Immature natural killer cell (primary cell): ENCODE measurements at regions not wholly inside any gene's neighbourhood (a gene's known extent, or its start where the extent isn't known, plus 50 kb on each side); places are given as distances from the start of the nearest gene placed in this dataset.

Experiments
- DNase-seq, 3 donors: peaks; one replicate each; pipeline ENCODE4 v3.0.0; 2022; ENCODE audit warnings: mixed read lengths in 1 of 3
- H3K27ac Mint-ChIP-seq, 6 donors: one replicate each; pipeline ENCODE4 v1.8.0; 2020; ENCODE audit warnings: mixed read lengths in 6 of 6, mild to moderate bottlenecking in 5 of 6, inconsistent platforms in 4 of 6, moderate library complexity in 3 of 6
- H3K27me3 Mint-ChIP-seq, 3 donors: one replicate each; pipeline ENCODE4 v1.8.0; 2020 to 2021; ENCODE audit warnings: low read depth in 3 of 3, mild to moderate bottlenecking in 3 of 3, mixed read lengths in 3 of 3, moderate library complexity in 3 of 3, inconsistent platforms in 1 of 3
- H3K36me3 Mint-ChIP-seq, 3 donors: one replicate each; pipeline ENCODE4 v1.8.0; 2020; ENCODE audit warnings: mixed read lengths in 3 of 3, inconsistent platforms in 2 of 3, mild to moderate bottlenecking in 2 of 3
- H3K4me1 Mint-ChIP-seq, 2 donors: one replicate each; pipeline ENCODE4 v1.8.0; 2020; ENCODE audit warnings: inconsistent platforms in 2 of 2, mild to moderate bottlenecking in 2 of 2, mixed read lengths in 2 of 2, moderate library complexity in 1 of 2
- H3K4me3 Mint-ChIP-seq, 5 donors: one replicate each; pipeline ENCODE4 v1.8.0; 2020; ENCODE audit warnings: mild to moderate bottlenecking in 5 of 5, mixed read lengths in 5 of 5, inconsistent platforms in 3 of 5, moderate library complexity in 3 of 5
- H3K9me3 Mint-ChIP-seq, 6 donors: one replicate each; pipeline ENCODE4 v1.8.0; 2020; ENCODE audit warnings: mild to moderate bottlenecking in 6 of 6, mixed read lengths in 6 of 6, inconsistent platforms in 4 of 6, moderate library complexity in 3 of 6

GRCh38 chr4:164531336-164531735 is 222.6 kb upstream of the SMIM31 start:
- no peaks in the 10 kb centered on the region for H3K4me1 Mint-ChIP-seq
- no peaks in the 10 kb centered on the region for H3K36me3 Mint-ChIP-seq

GRCh38 chr4:164536814-164537213 is 217.1 kb upstream of the SMIM31 start:
- no peak for DNase-seq
- Mint-ChIP-seq H3K27ac (no peak overlapping the region), H3K36me3 (no peaks in the 10 kb centered on the region), H3K27me3 (peaks cover 0 to 3% (median 2%) of the 10 kb centered on the region in 3 donors), H3K4me1 (no peaks in the 10 kb centered on the region), H3K4me3 (no peak overlapping the region), H3K9me3 (peaks cover 8 to 47% (median 19%) of the 10 kb centered on the region in 6 donors)

More at GRCh38 chr4:164531336-164531735, 222.6 kb upstream of the SMIM31 start:
- no peak overlapping the region for H3K4me3 Mint-ChIP-seq
- peaks cover 0 to 2% (median 0%) of the 10 kb centered on the region in 3 donors for H3K27me3 Mint-ChIP-seq
- H3K9me3 Mint-ChIP-seq: peaks cover 0 to 27% (median 10%) of the 10 kb centered on the region in 6 donors
- no peak overlapping the region for H3K27ac Mint-ChIP-seq
- DNase-seq: no peak

GRCh38 chr4:164538097-164538496 is 215.8 kb upstream of the SMIM31 start:
- Mint-ChIP-seq H3K9me3 (peaks cover 8 to 56% (median 21%) of the 10 kb centered on the region in 6 donors), H3K4me3 (no peak overlapping the region)

GRCh38 chr4:164540987-164541386 is 212.9 kb upstream of the SMIM31 start:
- H3K4me3 Mint-ChIP-seq: no peak overlapping the region
- no peak for DNase-seq
- H3K36me3 Mint-ChIP-seq: no peaks in the 10 kb centered on the region
- peaks cover 11 to 60% (median 17%) of the 10 kb centered on the region in 6 donors for H3K9me3 Mint-ChIP-seq
- no peaks in the 10 kb centered on the region for H3K4me1 Mint-ChIP-seq
- no peak overlapping the region for H3K27ac Mint-ChIP-seq
- peaks cover 0 to 3% (median 0%) of the 10 kb centered on the region in 3 donors for H3K27me3 Mint-ChIP-seq

More at GRCh38 chr4:164538097-164538496, 215.8 kb upstream of the SMIM31 start:
- Mint-ChIP-seq H3K36me3 (no peaks in the 10 kb centered on the region), H3K27ac (no peak overlapping the region), H3K4me1 (no peaks in the 10 kb centered on the region), H3K27me3 (peaks cover 0 to 3% (median 2%) of the 10 kb centered on the region in 3 donors)
- no peak for DNase-seq

- no peak for DNase-seq
- H3K36me3 Mint-ChIP-seq: no peaks in the 10 kb centered on the region
- H3K4me3 Mint-ChIP-seq: no peak overlapping the region
- peaks cover 0 to 1% (median 0%) of the 10 kb centered on the region in 3 donors for H3K27me3 Mint-ChIP-seq
- no peak overlapping the region for H3K27ac Mint-ChIP-seq
- H3K9me3 Mint-ChIP-seq: peaks cover 11 to 51% (median 18%) of the 10 kb centered on the region in 6 donors
- H3K4me1 Mint-ChIP-seq: no peaks in the 10 kb centered on the region
Measured at GRCh38 chr4:164542431-164542830, 211.5 kb upstream of the SMIM31 start.

- DNase-seq: no peak
- Mint-ChIP-seq H3K27me3 (peaks cover 0 to 1% (median 0%) of the 10 kb centered on the region in 3 donors), H3K9me3 (peaks cover 0 to 18% (median 7%) of the 10 kb centered on the region in 6 donors), H3K27ac (no peak overlapping the region), H3K4me3 (no peak overlapping the region), H3K36me3 (peaks cover 0 to 5% (median 0%) of the 10 kb centered on the region in 3 donors), H3K4me1 (no peaks in the 10 kb centered on the region)
Measured at GRCh38 chr4:164550989-164551712, 202.8 kb upstream of the SMIM31 start.

GRCh38 chr4:164551713-164552040 is 202.3 kb upstream of the SMIM31 start:
- H3K9me3 Mint-ChIP-seq: peaks cover 0 to 18% (median 4%) of the 10 kb centered on the region in 6 donors
- H3K36me3 Mint-ChIP-seq: peaks cover 0 to 5% (median 0%) of the 10 kb centered on the region in 3 donors
- no peaks in the 10 kb centered on the region for H3K4me1 Mint-ChIP-seq
- H3K27me3 Mint-ChIP-seq: no peaks in the 10 kb centered on the region
- DNase-seq: no peak
- no peak overlapping the region for H3K27ac Mint-ChIP-seq
- H3K4me3 Mint-ChIP-seq: no peak overlapping the region

GRCh38 chr4:164571593-164572390 is 182.1 kb upstream of the SMIM31 start:
- no peak for DNase-seq
- H3K4me1 Mint-ChIP-seq: no peaks in the 10 kb centered on the region
- H3K9me3 Mint-ChIP-seq: peaks cover 0 to 10% (median 5%) of the 10 kb centered on the region in 6 donors
- H3K27ac Mint-ChIP-seq: no peak overlapping the region
- H3K36me3 Mint-ChIP-seq: no peaks in the 10 kb centered on the region
- H3K4me3 Mint-ChIP-seq: no peak overlapping the region
- H3K27me3 Mint-ChIP-seq: peaks cover 0 to 2% (median 0%) of the 10 kb centered on the region in 3 donors

- H3K27ac Mint-ChIP-seq: no peak overlapping the region
- no peak for DNase-seq
- no peak overlapping the region for H3K4me3 Mint-ChIP-seq
- peaks cover 0 to 2% (median 0%) of the 10 kb centered on the region in 3 donors for H3K27me3 Mint-ChIP-seq
- H3K9me3 Mint-ChIP-seq: peaks cover 0 to 12% (median 4%) of the 10 kb centered on the region in 6 donors
- no peaks in the 10 kb centered on the region for H3K36me3 Mint-ChIP-seq
- H3K4me1 Mint-ChIP-seq: no peaks in the 10 kb centered on the region
Measured at GRCh38 chr4:164572877-164573279, 181.1 kb upstream of the SMIM31 start.

GRCh38 chr4:164575861-164576260 is 178.1 kb upstream of the SMIM31 start:
- Mint-ChIP-seq H3K36me3 (no peaks in the 10 kb centered on the region), H3K4me1 (no peaks in the 10 kb centered on the region), H3K27me3 (no peaks in the 10 kb centered on the region), H3K27ac (no peak overlapping the region), H3K4me3 (no peak overlapping the region), H3K9me3 (peaks cover 0 to 16% (median 5%) of the 10 kb centered on the region in 6 donors)
- no peak for DNase-seq

GRCh38 chr4:164579270-164579942 is 174.5 kb upstream of the SMIM31 start:
- Mint-ChIP-seq H3K4me3 (no peak overlapping the region), H3K27me3 (peaks cover 0 to 3% (median 0%) of the 10 kb centered on the region in 3 donors), H3K4me1 (no peaks in the 10 kb centered on the region), H3K9me3 (peaks cover 0 to 18% (median 8%) of the 10 kb centered on the region in 6 donors), H3K27ac (no peak overlapping the region), H3K36me3 (no peaks in the 10 kb centered on the region)
- DNase-seq: no peak

- Mint-ChIP-seq H3K27me3 (no peaks in the 10 kb centered on the region), H3K9me3 (peaks cover 3 to 13% (median 9%) of the 10 kb centered on the region in 6 donors), H3K4me3 (no peak overlapping the region), H3K27ac (no peak overlapping the region), H3K36me3 (no peaks in the 10 kb centered on the region), H3K4me1 (no peaks in the 10 kb centered on the region)
- no peak for DNase-seq
Measured at GRCh38 chr4:164591666-164592065, 162.3 kb upstream of the SMIM31 start.

GRCh38 chr4:164595751-164596150 is 158.2 kb upstream of the SMIM31 start:
- Mint-ChIP-seq H3K4me1 (no peaks in the 10 kb centered on the region), H3K27me3 (peaks cover 0 to 2% (median 0%) of the 10 kb centered on the region in 3 donors), H3K27ac (no peak overlapping the region), H3K9me3 (peaks cover 3 to 11% (median 5%) of the 10 kb centered on the region in 6 donors), H3K36me3 (no peaks in the 10 kb centered on the region), H3K4me3 (no peak overlapping the region)
- no peak for DNase-seq
